Omental fat pad (tissue), 3 donors: ENCODE measurements at regions not wholly inside any gene's neighbourhood (a gene's known extent, or its start where the extent isn't known, plus 50 kb on each side); places are given as distances from the start of the nearest gene placed in this dataset.

ENCODE experiments used
- ATAC-seq: fragments of 150-250 bp; one replicate; pipeline ENCODE4 v1.9.1; 2016; ENCODE audit warnings: mild to moderate bottlenecking, moderate library complexity; ENCODE audit not compliant: low FRiP score
- DNase-seq: peaks from one replicate; pipeline ENCODE4 v3.0.0-alpha.2; 2019; ENCODE audit warnings: low spot score
- CTCF ChIP-seq, 3 donors: fragments of 450-650 bp; IDR thresholded peaks; one replicate each; pipeline ENCODE4 v1.5.1; 2016 to 2017; ENCODE audit warnings: antibody characterized with exemption in 3 of 3, mild to moderate bottlenecking in 3 of 3, moderate library complexity in 2 of 3

GRCh38 chr4:100695871-100696270 is 178.0 kb upstream of the EMCN start:
- no peak for TF ChIP-seq CTCF (IDR thresholded peaks at IDR 0.05)
- ATAC-seq: no peak
- DNase-seq: no peak

- ATAC-seq (no peak), DNase-seq (no peak)
- TF ChIP-seq CTCF (IDR thresholded peaks at IDR 0.05): no peak
Observed at GRCh38 chr4:100695039-100695654, 177.3 kb upstream of the EMCN start.

DNA sequence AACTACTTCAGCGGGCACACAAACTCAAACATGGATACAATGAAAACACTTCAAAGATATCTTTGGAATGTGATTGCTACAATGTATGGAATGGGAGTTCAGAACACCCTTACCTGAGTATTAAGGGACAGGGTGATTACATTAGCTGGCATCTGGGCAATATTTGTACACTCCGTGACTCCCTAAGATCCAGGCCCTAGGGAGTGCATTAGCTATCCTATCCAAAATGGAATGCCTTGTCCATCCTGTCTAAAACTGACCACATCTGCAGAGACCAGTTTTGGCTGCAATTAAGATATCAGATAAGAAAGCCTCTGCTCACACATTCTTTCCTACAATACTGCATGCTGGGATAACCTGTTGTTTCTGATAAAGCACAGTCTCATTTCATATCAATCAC is 176.6 kb upstream of the EMCN start:
- DNase-seq (no peak), ATAC-seq (no peak)
- no peak for TF ChIP-seq CTCF (IDR thresholded peaks at IDR 0.05)

- TF ChIP-seq CTCF (IDR thresholded peaks at IDR 0.05): no peak
- ATAC-seq (no peak), DNase-seq (no peak)
Observed at GRCh38 chr4:100690812-100691211, 173.0 kb upstream of the EMCN start.

DNA sequence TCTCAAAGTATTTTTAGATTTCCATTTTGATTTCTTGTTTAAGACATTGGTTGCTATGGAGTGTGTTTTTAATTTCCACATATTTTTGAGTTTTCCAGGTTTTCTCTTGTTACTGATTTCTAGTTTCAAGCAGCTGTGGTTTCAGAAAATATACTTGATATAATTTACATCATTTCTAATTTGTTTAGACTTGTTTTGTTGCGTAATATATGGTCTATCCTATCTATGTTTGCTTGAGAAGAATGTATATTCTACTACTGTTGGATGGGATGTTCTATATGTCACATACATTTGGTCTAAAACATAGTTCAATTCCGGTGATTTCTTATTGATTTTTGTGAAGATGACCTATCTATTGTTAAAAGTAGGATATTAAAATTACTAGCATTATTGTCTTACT is 170.5 kb upstream of the EMCN start:
- ATAC-seq (no peak), DNase-seq (no peak)
- no peak for TF ChIP-seq CTCF (IDR thresholded peaks at IDR 0.05)

DNA sequence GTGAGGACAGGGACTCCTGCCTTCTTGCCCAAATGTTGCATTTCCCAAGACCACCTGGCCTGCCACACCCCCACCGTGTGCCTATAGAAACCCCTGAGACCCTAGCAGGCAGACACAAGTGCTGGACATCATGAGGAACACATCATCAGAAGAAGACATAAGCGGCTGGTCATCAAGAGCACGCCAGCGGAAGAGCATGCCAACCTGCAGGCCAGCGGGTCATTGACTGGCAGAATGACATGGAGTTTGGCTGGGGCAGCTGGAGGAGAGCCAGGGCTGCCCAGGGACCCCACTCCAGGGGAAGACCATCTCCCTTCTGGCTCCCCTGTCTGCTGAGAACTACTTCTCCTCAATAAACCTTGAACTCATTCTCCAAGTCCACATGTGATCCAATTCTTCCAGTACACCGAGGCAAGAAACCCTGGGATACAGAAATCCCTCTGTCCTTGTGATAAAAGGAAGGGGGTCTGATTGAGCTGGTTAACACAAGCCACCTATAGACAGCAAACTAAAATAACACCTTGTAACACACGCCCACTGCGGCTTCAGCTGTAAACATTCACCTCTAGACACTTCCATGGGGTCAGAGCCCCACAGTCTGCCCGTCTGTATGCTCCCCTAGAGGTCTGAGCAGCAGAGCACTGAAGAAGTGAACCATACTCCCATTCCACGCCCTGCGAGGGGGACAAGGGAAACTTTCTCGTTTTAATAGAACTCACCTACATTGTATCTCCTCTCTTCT is 164.8 kb upstream of the EMCN start:
- DNase-seq (no peak), ATAC-seq (no peak)
- TF ChIP-seq CTCF (IDR thresholded peaks at IDR 0.05): no peak

DNA sequence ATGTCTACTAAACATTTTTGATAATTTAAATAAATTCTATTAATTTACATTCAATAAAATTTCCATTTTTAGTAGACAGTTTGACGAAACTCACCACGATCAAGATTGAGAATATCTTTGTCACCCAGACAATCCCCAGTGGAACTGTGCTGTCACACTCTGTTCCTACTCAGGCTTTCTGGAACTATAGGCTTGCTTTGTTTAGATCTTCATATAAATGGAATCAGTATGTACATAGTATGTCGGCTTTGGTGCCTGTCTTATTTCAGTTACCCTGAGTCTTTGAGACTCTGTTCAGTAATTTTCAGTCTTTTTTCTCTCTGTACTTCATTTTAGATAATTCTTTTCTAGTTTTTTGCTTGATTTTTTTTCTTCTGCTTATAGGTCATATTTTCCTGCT is 163.5 kb upstream of the EMCN start:
- ATAC-seq (no peak), DNase-seq (no peak)
- TF ChIP-seq CTCF (IDR thresholded peaks at IDR 0.05): no peak
